PC-9 (cell line): ENCODE measurements at regions not wholly inside any gene's neighbourhood (a gene's known extent, or its start where the extent isn't known, plus 50 kb on each side); places are given as distances from the start of the nearest gene placed in this dataset.

Experiments
- CTCF ChIP-seq: fragments of 200-600 bp; sonication (generic); conservative IDR thresholded peaks from 2 replicates; pipeline ENCODE4 v1.6.1; 2017; ENCODE audit warnings: mixed run types, antibody characterized with exemption, mild to moderate bottlenecking, moderate library complexity
- EZH2 ChIP-seq: fragments of 200-600 bp; sonication (generic); IDR thresholded peaks from 2 replicates; pipeline ENCODE4 v1.8.0; 2017; ENCODE audit warnings: antibody characterized with exemption, low read depth

- TF ChIP-seq CTCF = no peak
- no peak for TF ChIP-seq EZH2
These were observed 52.9 kb upstream of the CTIF start for GRCh38 chr18:48485828-48486405.
